ENCODE measurements at regions not wholly inside any gene's neighbourhood (a gene's known extent, or its start where the extent isn't known, plus 50 kb on each side); places are given as distances from the start of the nearest gene placed in this dataset.
"Not testable (repeated sequence)": the region's sequence is repeated elsewhere in the genome, so short reads cannot be mapped to it uniquely, and the experiment has no call there.

GRCh38 chr1:60866226-60866900 lies 216.0 kb upstream of the NFIA start:
- FAIRE-seq (no peak), DNase-seq (ENCODE audit: insufficient read length, low spot score) (no peak)

GRCh38 chr1:60865166-60865565 lies 217.2 kb upstream of the NFIA start:
- FAIRE-seq (no peak), DNase-seq (ENCODE audit: insufficient read length, low spot score) (no peak)

GRCh38 chr1:60864722-60865121 lies 217.6 kb upstream of the NFIA start:
- no peak for FAIRE-seq
- DNase-seq (ENCODE audit: insufficient read length, low spot score): no peak

- no peak for FAIRE-seq
- no peak for DNase-seq (ENCODE audit: insufficient read length, low spot score)
Measured at GRCh38 chr1:60863131-60863530, 219.2 kb upstream of the NFIA start.

GRCh38 chr1:60861961-60862567 lies 220.3 kb upstream of the NFIA start:
- DNase-seq (ENCODE audit: insufficient read length, low spot score): no peak
- no peak for FAIRE-seq

- FAIRE-seq: no peak
- DNase-seq (ENCODE audit: insufficient read length, low spot score): no peak
Measured at GRCh38 chr1:60859111-60859510, 223.2 kb upstream of the NFIA start.

- no peak for FAIRE-seq
- no peak for DNase-seq (ENCODE audit: insufficient read length, low spot score)
Measured at GRCh38 chr1:60857851-60858250, 224.5 kb upstream of the NFIA start.

GRCh38 chr1:60850084-60850483 lies 232.3 kb upstream of the NFIA start:
- no peak for FAIRE-seq

GRCh38 chr1:60849401-60849800 lies 233.0 kb upstream of the NFIA start:
- no peak for DNase-seq (ENCODE audit: insufficient read length, low spot score)
- FAIRE-seq: no peak

More at GRCh38 chr1:60850084-60850483, 232.3 kb upstream of the NFIA start:
- DNase-seq (ENCODE audit: insufficient read length, low spot score): no peak

- no peak for DNase-seq (ENCODE audit: insufficient read length, low spot score)
- peak; percentile 4 for FAIRE-seq
Measured at GRCh38 chr1:60848583-60849188, 233.7 kb upstream of the NFIA start.

GRCh38 chr1:60847855-60848582 lies 234.3 kb upstream of the NFIA start:
- no peak for DNase-seq (ENCODE audit: insufficient read length, low spot score)
- no peak for FAIRE-seq

GRCh38 chr1:60847391-60847790 lies 235.0 kb upstream of the NFIA start:
- FAIRE-seq (no peak), DNase-seq (ENCODE audit: insufficient read length, low spot score) (no peak)

- not testable (repeated sequence) for FAIRE-seq
Measured at GRCh38 chr1:60845659-60846058, 236.7 kb upstream of the NFIA start.

GRCh38 chr1:60842304-60842703 lies 240.1 kb upstream of the NFIA start:
- FAIRE-seq (no peak), DNase-seq (ENCODE audit: insufficient read length, low spot score) (no peak)

More at GRCh38 chr1:60845659-60846058, 236.7 kb upstream of the NFIA start:
- not testable (repeated sequence) for DNase-seq (ENCODE audit: insufficient read length, low spot score)

GRCh38 chr1:60841116-60842046 lies 241.0 kb upstream of the NFIA start:
- FAIRE-seq (no peak), DNase-seq (ENCODE audit: insufficient read length, low spot score) (no peak)

GRCh38 chr1:60840476-60840875 lies 241.9 kb upstream of the NFIA start:
- not testable (repeated sequence) for DNase-seq (ENCODE audit: insufficient read length, low spot score); FAIRE-seq

- DNase-seq (ENCODE audit: insufficient read length, low spot score) (no peak), FAIRE-seq (no peak)
Measured at GRCh38 chr1:60835649-60836048, 246.7 kb upstream of the NFIA start.

GRCh38 chr1:60833173-60833572 lies 249.2 kb upstream of the NFIA start:
- FAIRE-seq (no peak), DNase-seq (ENCODE audit: insufficient read length, low spot score) (no peak)

- FAIRE-seq (no peak), DNase-seq (ENCODE audit: insufficient read length, low spot score) (no peak)
Measured at GRCh38 chr1:60832367-60832766, 250.0 kb upstream of the NFIA start.

GRCh38 chr1:60831780-60832179 lies 250.6 kb upstream of the NFIA start:
- DNase-seq (ENCODE audit: insufficient read length, low spot score): no peak
- FAIRE-seq: no peak

Measured in GM19239 (cell line).